ENCODE measurements at regions not wholly inside any gene's neighbourhood (a gene's known extent, or its start where the extent isn't known, plus 50 kb on each side); places are given as distances from the start of the nearest gene placed in this dataset.

GRCh38 chr1:43066578-43066977 is 105.5 kb downstream of the EBNA1BP2 start:
- TF ChIP-seq CTCF (IDR thresholded peaks at IDR 0.05; ENCODE audit: control insufficient read depth, insufficient read depth, low read depth, low read length, missing control alignments) = no peak
- no peak overlapping the region for H3K4me3 ChIP-seq (ENCODE audit: control insufficient read depth, low read depth, low read length)
- no peak for DNase-seq (ENCODE audit: low read depth)

GRCh38 chr1:43065616-43066399 is 106.3 kb downstream of the EBNA1BP2 start:
- TF ChIP-seq CTCF (IDR thresholded peaks at IDR 0.05; ENCODE audit: control insufficient read depth, insufficient read depth, low read depth, low read length, missing control alignments) = no peak
- H3K4me3 ChIP-seq (ENCODE audit: control insufficient read depth, low read depth, low read length) = no peak overlapping the region
- no peak for DNase-seq (ENCODE audit: low read depth)

- no peak overlapping the region for H3K4me3 ChIP-seq (ENCODE audit: control insufficient read depth, low read depth, low read length)
- no peak for TF ChIP-seq CTCF (IDR thresholded peaks at IDR 0.05; ENCODE audit: control insufficient read depth, insufficient read depth, low read depth, low read length, missing control alignments)
- no peak for DNase-seq (ENCODE audit: low read depth)
Observed at GRCh38 chr1:43065191-43065590, 106.5 kb upstream of the SLC2A1 start.

- no peak for TF ChIP-seq CTCF (IDR thresholded peaks at IDR 0.05; ENCODE audit: control insufficient read depth, insufficient read depth, low read depth, low read length, missing control alignments)
- H3K4me3 ChIP-seq (ENCODE audit: control insufficient read depth, low read depth, low read length) = no peak overlapping the region
- DNase-seq (ENCODE audit: low read depth) = no peak
Observed at GRCh38 chr1:43063394-43064219, 104.9 kb upstream of the SLC2A1 start.

- H3K4me3 ChIP-seq (ENCODE audit: control insufficient read depth, low read depth, low read length) = no peak overlapping the region
- no peak for DNase-seq (ENCODE audit: low read depth)
- no peak for TF ChIP-seq CTCF (IDR thresholded peaks at IDR 0.05; ENCODE audit: control insufficient read depth, insufficient read depth, low read depth, low read length, missing control alignments)
Observed at GRCh38 chr1:43062527-43063095, 103.9 kb upstream of the SLC2A1 start.

GRCh38 chr1:43061757-43062156 is 103.1 kb upstream of the SLC2A1 start:
- no peak for DNase-seq (ENCODE audit: low read depth)
- no peak overlapping the region for H3K4me3 ChIP-seq (ENCODE audit: control insufficient read depth, low read depth, low read length)
- no peak for TF ChIP-seq CTCF (IDR thresholded peaks at IDR 0.05; ENCODE audit: control insufficient read depth, insufficient read depth, low read depth, low read length, missing control alignments)
